ENCODE measurements at regions not wholly inside any gene's neighbourhood (a gene's known extent, or its start where the extent isn't known, plus 50 kb on each side); places are given as distances from the start of the nearest gene placed in this dataset.
"Not testable (repeated sequence)": the region's sequence is repeated elsewhere in the genome, so short reads cannot be mapped to it uniquely, and the experiment has no call there.

DNA sequence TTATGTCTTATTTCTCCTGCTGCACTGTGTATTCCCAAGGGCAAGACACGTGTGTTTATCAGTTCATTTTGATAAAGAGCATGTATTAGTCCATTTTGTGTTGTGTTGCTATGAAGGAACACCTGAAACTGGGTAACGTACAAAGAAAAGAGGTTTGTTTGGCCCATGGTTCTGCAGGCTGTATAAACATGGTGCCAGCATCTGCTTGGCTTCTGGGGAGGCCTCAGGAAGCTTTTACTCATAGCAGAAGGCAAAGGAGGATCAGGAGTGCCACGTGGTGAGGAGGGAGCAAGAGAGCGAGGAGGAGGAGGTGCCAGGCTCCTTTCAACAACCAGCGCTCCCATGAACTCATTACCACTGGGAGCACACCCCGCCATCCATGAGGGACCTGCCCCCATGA lies 214.0 kb downstream of the UQCRFS1 start:
- H3K36me3 ChIP-seq: no peaks in the 10 kb centered on the region
- H3K27me3 ChIP-seq: no peaks in the 10 kb centered on the region
- no peak overlapping the region for H3K27ac ChIP-seq
- DNase-seq (no peak), ATAC-seq (no peak)
- no peaks in the 10 kb centered on the region for H3K9me3 ChIP-seq
- intact Hi-C loops (cut with DNase I): no loop called here
- H3K4me3 ChIP-seq: no peak overlapping the region
- no peaks in the 10 kb centered on the region for H3K4me1 ChIP-seq
- TF ChIP-seq, protein P1, sequence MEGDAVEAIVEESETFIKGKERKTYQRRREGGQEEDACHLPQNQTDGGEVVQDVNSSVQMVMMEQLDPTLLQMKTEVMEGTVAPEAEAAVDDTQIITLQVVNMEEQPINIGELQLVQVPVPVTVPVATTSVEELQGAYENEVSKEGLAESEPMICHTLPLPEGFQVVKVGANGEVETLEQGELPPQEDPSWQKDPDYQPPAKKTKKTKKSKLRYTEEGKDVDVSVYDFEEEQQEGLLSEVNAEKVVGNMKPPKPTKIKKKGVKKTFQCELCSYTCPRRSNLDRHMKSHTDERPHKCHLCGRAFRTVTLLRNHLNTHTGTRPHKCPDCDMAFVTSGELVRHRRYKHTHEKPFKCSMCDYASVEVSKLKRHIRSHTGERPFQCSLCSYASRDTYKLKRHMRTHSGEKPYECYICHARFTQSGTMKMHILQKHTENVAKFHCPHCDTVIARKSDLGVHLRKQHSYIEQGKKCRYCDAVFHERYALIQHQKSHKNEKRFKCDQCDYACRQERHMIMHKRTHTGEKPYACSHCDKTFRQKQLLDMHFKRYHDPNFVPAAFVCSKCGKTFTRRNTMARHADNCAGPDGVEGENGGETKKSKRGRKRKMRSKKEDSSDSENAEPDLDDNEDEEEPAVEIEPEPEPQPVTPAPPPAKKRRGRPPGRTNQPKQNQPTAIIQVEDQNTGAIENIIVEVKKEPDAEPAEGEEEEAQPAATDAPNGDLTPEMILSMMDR (IDR thresholded peaks at IDR 0.05): no peak

DNA sequence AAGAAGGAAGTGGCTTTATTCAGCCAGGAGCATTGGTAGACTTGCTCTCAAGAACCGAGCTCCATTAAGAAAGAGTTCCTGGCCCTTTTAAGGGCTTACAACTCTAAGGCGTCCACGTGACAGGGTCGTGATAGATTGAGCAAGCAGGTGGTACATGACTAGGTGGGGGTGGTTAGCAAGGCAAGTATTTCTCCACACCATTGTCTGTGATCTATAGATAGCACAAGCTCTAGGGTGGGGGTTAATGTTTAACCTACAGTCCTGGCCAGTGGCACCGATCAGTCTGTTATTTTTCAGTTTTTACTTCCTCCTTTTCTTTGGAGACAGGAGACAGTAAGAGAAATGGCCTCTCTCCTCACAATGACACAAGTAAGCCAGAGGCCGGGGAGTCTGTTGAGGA lies 215.1 kb downstream of the UQCRFS1 start:
- ATAC-seq; H3K27me3 ChIP-seq; DNase-seq; intact Hi-C loops (cut with DNase I); H3K36me3 ChIP-seq; H3K27ac ChIP-seq; H3K4me3 ChIP-seq; H3K9me3 ChIP-seq; H3K4me1 ChIP-seq: not testable (repeated sequence)

DNA sequence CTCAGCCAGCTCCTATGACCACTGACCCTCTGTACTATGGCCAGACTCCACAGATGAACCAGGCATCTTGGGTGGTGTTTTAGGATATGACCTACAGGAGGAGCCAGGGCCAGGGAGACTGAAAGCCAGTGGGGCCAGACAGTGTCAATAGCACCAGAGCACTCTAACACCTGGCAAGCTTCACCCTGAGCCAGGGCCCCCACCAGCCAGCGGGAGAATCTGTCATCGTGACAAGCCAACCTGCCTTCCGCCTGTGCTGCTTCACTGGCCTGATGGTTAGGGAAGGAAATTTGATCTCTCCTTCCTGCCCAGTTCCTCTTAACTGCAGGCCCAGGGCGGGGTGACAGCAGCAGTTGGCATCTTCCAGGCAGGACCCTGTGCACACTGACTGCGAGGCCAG lies 222.4 kb downstream of the UQCRFS1 start:
- Histone ChIP-seq H3K9me3 (no peaks in the 10 kb centered on the region), H3K4me1 (no peaks in the 10 kb centered on the region), H3K36me3 (no peaks in the 10 kb centered on the region), H3K4me3 (no peak overlapping the region), H3K27me3 (peaks cover 4% of the 10 kb centered on the region), H3K27ac (no peak overlapping the region)
- DNase-seq (no peak), ATAC-seq (peak; percentile 15)
- intact Hi-C loops (cut with DNase I): no loop called here
- TF ChIP-seq, protein P1 (IDR thresholded peaks at IDR 0.05): no peak

DNA sequence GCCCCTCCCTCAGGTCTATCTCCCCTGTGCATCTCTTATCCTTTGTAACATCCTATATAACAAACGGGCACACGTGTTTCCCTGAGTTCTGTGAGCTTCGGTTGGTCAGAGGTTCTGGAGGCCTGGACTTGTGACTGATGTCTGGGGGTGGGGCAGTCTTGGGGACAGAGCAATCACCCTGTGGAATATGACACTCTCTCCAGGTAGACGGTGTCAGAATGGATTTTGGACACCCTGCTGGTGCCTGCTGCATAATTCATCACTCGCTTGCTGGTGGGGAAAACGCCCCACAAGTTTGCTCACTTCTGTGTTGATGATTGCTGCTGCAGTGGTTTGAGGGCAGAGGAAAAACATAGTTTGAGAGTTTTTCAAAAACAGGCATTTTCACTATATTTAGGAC lies 223.2 kb downstream of the UQCRFS1 start:
- no peak overlapping the region for H3K4me3 ChIP-seq
- no peak overlapping the region for H3K27ac ChIP-seq
- DNase-seq (no peak), ATAC-seq (no peak)
- H3K27me3 ChIP-seq: peaks cover 4% of the 10 kb centered on the region
- no peaks in the 10 kb centered on the region for H3K36me3 ChIP-seq
- intact Hi-C loops (cut with DNase I): no loop called here
- TF ChIP-seq, protein P1 (IDR thresholded peaks at IDR 0.05): no peak
- H3K4me1 ChIP-seq: no peaks in the 10 kb centered on the region
- no peaks in the 10 kb centered on the region for H3K9me3 ChIP-seq

DNA sequence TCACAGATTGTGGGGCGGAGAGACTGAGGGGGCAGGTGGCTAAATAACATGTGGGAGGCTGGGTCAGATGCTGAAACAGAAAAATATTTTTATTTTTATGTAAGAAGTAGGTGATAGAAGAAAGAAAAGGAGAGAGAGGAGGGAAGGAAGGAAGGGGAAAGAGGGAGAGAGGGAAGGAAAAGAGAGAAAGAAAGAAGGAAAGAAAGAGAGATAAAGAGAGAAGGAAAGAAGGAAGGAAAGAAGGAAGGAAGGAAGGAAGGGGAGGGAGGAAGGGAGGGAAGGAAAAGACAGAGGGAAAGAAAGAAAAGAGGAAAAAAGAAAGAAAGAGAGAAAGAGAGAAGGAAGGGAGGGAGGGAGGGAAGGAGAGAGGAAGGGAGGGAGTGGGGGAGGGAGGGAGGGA lies 224.9 kb downstream of the UQCRFS1 start:
- H3K9me3 ChIP-seq: no peaks in the 10 kb centered on the region
- H3K4me3 ChIP-seq: no peak overlapping the region
- DNase-seq (no peak), ATAC-seq (no peak)
- intact Hi-C loops (cut with DNase I): no loop called here
- H3K36me3 ChIP-seq: no peaks in the 10 kb centered on the region
- H3K27me3 ChIP-seq: peaks cover 4% of the 10 kb centered on the region
- H3K27ac ChIP-seq: no peak overlapping the region
- no peaks in the 10 kb centered on the region for H3K4me1 ChIP-seq
- TF ChIP-seq, protein P1 (IDR thresholded peaks at IDR 0.05): no peak

DNA sequence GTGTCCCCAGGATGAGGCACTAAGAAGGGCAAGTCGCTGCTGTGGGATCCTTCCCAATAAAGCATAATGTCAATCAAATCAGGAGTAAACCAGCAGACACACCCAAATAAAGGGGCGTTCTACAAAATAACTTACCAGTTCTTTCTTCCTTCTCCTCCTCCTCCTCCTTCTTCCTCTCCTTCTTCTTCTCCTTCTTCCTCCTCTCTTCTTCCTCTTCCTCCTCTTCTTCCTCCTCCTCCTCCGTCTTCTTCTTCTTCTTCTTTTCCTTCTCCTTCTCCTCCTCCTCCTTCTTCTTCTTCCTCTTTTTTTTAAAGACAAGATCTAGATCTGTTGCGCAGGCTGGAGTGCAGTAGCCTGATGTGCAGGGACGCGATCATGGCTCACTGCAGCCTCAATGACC lies 225.8 kb downstream of the UQCRFS1 start:
- Histone ChIP-seq H3K4me3 (no peak overlapping the region), H3K27me3 (peaks cover 4% of the 10 kb centered on the region), H3K36me3 (no peaks in the 10 kb centered on the region), H3K9me3 (no peaks in the 10 kb centered on the region), H3K4me1 (no peaks in the 10 kb centered on the region), H3K27ac (no peak overlapping the region)
- DNase-seq (no peak), ATAC-seq (no peak)
- TF ChIP-seq, protein P1 (IDR thresholded peaks at IDR 0.05): no peak
- intact Hi-C loops (cut with DNase I): no loop called here

All from upper lobe of right lung (tissue), 1 donor.